Endothelial cell of umbilical vein (primary cell): ENCODE measurements at regions not wholly inside any gene's neighbourhood (a gene's known extent, or its start where the extent isn't known, plus 50 kb on each side); places are given as distances from the start of the nearest gene placed in this dataset.

Experiments
- POLR2A ChIP-seq: IDR thresholded peaks from 2 replicates; pipeline ENCODE4 v1.6.1; 2012; ENCODE audit warnings: low read depth, mild to moderate bottlenecking, control low read depth, low read length
- POLR2AphosphoS5 ChIP-seq: IDR thresholded peaks from 2 replicates; pipeline ENCODE4 v1.6.1; 2012; ENCODE audit warnings: low read depth, mild to moderate bottlenecking, control low read depth, low read length, moderate library complexity; ENCODE audit not compliant: insufficient read depth
- TF ChIP-seq, protein P1 (sequence below), 2 donors: IDR thresholded peaks; 1 replicate in 1 of 2; 2 replicates in 1 of 2; pipeline ENCODE4 v1.5.1; 2011; ENCODE audit warnings: low read length in 2 of 2, mild to moderate bottlenecking in 2 of 2, moderate library complexity in 2 of 2, control low read depth in 1 of 2, inconsistent platforms in 1 of 2, low read depth in 1 of 2; ENCODE audit not compliant: insufficient read depth in 1 of 2; ENCODE audit errors: extremely low read depth in 1 of 2
- TF ChIP-seq, protein P2 (sequence below): IDR thresholded peaks from 2 replicates; pipeline ENCODE4 v1.6.1; 2011; ENCODE audit not compliant: insufficient read depth, insufficient read length

DNA sequence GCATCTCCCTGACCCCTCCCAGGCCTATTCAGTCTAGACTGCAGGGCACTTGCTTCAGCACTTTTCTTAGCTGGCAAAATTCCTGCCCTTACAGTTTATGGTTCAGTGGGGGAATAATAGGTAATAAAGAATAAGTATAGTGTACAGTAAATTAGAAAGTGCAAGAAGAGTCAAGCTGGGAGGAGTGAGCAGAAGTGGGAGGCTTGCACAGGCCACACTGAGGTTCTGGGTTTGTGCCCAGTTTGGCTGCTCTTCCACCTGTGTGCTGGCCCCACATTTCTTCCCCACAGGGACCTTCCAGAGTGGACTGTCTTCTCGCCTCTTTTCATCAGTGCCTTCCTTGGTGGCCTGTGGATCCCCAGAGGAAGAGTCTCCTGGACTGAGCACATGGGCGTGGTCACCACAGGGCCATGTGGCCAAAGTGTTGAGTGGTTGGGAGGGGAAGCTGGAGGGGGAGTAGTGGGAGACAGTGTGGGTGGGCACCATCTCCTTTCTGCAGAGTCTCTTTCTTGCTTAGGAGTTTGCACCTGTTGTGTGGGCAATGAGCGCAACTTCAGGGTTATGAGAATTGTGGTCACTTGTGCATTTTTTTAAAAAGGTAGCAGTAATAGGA lies 128.6 kb upstream of the ZSWIM2 start:
- TF ChIP-seq, protein P1, sequence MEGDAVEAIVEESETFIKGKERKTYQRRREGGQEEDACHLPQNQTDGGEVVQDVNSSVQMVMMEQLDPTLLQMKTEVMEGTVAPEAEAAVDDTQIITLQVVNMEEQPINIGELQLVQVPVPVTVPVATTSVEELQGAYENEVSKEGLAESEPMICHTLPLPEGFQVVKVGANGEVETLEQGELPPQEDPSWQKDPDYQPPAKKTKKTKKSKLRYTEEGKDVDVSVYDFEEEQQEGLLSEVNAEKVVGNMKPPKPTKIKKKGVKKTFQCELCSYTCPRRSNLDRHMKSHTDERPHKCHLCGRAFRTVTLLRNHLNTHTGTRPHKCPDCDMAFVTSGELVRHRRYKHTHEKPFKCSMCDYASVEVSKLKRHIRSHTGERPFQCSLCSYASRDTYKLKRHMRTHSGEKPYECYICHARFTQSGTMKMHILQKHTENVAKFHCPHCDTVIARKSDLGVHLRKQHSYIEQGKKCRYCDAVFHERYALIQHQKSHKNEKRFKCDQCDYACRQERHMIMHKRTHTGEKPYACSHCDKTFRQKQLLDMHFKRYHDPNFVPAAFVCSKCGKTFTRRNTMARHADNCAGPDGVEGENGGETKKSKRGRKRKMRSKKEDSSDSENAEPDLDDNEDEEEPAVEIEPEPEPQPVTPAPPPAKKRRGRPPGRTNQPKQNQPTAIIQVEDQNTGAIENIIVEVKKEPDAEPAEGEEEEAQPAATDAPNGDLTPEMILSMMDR (IDR thresholded peaks at IDR 0.05; ENCODE audit: extremely low read depth in 1 of 2, insufficient read depth in 1 of 2, low read depth in 1 of 2, low read length in 2 of 2): no peak
- TF ChIP-seq POLR2AphosphoS5: no peak
- TF ChIP-seq, protein P2, sequence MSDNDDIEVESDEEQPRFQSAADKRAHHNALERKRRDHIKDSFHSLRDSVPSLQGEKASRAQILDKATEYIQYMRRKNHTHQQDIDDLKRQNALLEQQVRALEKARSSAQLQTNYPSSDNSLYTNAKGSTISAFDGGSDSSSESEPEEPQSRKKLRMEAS: no peak
- no peak for TF ChIP-seq POLR2A
